DND-41 (cell line): ENCODE measurements at regions not wholly inside any gene's neighbourhood (a gene's known extent, or its start where the extent isn't known, plus 50 kb on each side); places are given as distances from the start of the nearest gene placed in this dataset.

Experiments used
- CTCF ChIP-seq: IDR thresholded peaks from 2 replicates; pipeline ENCODE4 v1.5.1; 2012; ENCODE audit warnings: borderline replicate concordance, low read length, moderate library complexity, mild to moderate bottlenecking; ENCODE audit not compliant: poor library complexity, severe bottlenecking; ENCODE audit errors: extremely low read depth
- EZH2 ChIP-seq: IDR thresholded peaks from 3 replicates; pipeline ENCODE4 v1.6.1; 2012; ENCODE audit warnings: borderline replicate concordance, low read depth, mild to moderate bottlenecking, moderate library complexity, low read length, inconsistent platforms; ENCODE audit not compliant: severe bottlenecking

- TF ChIP-seq CTCF, result no peak
- no peak for TF ChIP-seq EZH2
Measured at GRCh38 chr18:10265560-10266333, 188.7 kb upstream of the APCDD1 start.
